ENCODE measurements at regions not wholly inside any gene's neighbourhood (a gene's known extent, or its start where the extent isn't known, plus 50 kb on each side); places are given as distances from the start of the nearest gene placed in this dataset.
A peak's percentile ranks its signal among the peaks of the same experiment; 100 is the strongest.

DNA sequence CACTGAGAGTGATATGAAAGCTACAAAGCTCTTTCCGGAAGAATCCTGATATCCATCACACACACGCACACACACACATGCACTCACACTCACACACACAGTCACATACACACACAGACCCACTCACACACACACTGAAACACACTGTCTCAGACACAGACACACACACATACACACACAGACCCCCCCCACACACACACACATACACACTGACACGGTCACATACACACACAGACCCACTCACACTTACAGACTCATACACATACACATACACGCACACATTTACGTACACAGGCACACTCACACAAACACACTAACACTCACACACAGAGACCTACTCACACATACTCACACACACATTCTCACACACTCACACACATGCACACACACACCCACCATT, 58.6 kb downstream of the LIG4 start:
- DNase-seq: no peak

DNA sequence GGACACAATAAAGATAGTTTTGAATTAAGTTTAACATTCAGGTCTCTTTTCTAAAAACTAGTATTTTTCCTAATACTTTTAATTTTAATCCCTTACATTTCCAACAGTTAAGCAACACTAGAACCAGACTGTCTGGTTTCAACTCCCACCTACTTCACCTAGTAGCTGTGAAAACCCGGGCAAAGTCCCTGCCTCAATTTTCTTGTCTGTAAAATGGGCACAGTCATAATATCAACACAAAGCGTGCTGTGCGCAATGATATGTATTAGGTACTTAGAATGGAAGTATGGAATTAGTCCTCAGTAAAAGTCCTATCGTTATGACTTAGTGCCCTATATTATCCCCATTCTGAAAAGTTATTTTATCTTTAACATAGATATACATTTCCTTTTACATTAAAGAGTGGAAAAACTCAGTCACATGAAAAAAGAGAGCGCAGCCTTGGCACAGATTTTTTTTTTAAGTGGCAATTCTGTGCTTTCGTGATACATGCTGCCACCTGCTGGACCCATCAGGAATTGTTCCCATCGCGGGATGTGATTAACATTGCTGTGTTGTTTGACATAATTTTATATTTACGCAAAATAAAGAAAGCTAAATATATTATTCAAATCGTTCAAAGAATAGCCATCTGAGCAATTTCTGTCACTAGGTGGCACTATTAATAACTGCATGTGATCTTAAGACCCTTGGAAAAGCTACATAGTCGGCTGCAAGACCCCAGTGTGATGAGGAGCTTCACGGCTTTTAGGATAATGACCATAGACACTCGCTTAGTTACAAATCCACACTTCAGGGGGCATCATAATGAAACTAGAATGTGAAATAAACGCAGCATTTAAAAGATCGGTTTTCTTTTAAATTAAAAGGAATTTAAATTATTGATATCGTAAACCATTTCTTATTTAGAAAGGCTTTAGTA, 59.9 kb downstream of the LIG4 start:
- DNase-seq: peak; percentile 27

DNA sequence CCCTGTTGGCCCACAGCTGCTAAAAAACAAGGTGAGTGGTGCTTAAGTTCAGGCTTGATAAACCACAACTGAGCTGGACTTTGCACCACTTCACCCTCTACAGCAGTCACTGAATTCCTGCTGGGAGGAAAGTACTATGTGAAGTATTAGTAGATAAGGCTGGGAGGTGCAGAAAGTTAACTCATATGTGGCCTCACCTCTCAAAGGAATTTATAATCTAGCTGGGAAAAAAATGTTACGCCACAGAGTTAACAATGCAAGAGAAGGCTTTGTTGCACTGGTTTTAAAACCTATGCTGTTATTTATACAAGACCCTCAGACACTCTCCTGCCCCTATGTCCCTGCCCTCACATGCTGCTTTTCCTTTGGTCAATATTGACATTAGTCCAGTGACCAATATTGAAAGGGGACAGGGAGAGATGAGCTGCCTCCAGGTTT, 60.9 kb downstream of the LIG4 start:
- DNase-seq: no peak

DNA sequence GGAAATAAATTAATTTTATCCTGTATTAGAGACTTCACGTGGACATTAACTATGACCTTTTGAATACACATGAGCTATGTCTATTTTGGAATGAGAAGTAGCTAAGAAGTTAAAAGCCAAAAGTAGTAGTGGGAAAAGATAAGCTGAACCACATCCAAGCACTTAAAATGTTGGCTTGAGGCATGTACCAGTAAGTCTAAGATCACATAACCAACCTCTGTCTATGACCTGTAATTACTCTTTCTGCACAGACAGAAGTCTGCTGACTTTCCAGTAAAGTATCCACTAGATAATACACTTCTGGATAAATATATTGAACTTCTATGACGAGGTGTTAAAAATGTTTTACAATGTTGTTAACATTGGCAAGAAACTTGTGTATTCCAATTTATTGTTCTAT, 68.7 kb downstream of the LIG4 start:
- DNase-seq: no peak

DNA sequence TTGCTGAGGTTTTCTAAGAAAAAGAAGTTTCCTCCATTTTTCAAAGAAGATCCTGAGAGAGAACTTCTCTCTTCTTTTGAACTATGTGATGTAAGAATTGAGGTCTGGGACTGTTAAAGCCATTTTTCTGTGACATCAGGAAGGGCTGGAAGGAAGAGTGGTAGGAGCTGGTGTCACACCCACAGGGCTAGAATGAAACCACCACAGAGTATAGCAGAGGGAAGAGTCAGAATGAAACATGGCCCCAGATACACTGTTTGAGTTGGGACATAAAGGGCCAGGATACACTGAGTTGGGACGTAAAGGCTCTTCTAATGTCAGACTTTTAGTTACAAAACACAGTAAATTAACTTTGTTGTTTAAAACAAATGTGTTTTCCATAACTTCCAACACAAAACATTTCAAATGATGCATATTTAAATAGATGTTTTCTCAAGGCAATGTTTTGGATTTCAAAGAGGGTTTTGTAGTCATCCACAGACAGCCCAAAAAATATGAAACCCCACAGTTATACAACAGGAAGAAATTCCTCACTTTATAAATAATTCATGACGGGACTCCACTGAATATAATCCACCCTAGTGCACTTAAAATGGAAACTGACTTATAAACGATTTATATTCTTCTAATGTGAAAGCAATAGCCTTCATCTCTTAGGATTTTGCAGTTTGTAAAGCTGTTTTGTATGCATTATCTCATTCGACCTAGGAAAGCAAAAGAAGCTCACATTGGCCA, 72.5 kb downstream of the LIG4 start:
- DNase-seq: no peak

DNA sequence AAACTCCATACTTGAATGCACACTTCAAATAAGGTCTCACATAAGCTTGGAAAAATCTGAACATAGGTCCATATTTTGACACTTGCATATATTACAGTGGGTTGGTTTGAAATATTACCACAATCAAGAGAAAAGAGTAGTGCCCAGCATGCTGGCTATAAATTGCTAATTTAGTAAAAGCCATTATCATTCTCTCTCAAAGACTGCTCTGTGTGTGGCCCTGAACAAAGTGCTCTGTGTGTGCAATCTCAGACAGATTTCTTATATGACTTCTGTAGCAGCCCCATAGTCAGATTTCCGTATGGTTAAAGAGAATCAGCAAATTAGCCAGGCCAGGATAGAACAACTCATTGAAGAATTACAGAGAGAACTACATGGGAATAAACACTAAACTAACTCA, 78.2 kb downstream of the LIG4 start:
- no peak for DNase-seq

- DNase-seq: no peak
Observed at GRCh38 chr13:108127406-108127805, 87.9 kb downstream of the LIG4 start.

GRCh38 chr13:108126056-108126455, 89.3 kb downstream of the LIG4 start:
- no peak for DNase-seq

GRCh38 chr13:108121406-108121805, 93.9 kb downstream of the LIG4 start:
- DNase-seq: no peak

GRCh38 chr13:108120856-108121255, 94.5 kb downstream of the LIG4 start:
- no peak for DNase-seq

DNA sequence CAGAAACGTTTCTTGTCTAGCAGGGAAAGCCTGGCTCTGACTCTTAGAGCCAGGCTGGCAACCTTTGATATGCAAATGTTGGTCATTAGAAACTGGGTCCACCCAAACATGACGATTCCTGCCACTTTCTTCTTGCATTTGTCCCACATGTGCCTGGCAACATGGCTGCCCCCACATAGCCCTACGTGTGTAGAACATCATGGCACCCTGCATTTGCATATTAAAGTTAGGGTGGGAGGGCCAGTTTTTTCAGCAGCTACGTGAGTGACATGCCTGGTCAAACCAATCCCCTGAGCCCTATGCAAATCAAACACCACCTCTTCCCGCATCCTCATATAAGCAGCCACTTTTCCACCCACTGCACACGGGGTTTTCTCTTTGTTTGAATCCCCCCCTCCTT, 95.0 kb downstream of the LIG4 start:
- no peak for DNase-seq

GRCh38 chr13:108115738-108116137, 99.6 kb downstream of the LIG4 start:
- no peak for DNase-seq

DNA sequence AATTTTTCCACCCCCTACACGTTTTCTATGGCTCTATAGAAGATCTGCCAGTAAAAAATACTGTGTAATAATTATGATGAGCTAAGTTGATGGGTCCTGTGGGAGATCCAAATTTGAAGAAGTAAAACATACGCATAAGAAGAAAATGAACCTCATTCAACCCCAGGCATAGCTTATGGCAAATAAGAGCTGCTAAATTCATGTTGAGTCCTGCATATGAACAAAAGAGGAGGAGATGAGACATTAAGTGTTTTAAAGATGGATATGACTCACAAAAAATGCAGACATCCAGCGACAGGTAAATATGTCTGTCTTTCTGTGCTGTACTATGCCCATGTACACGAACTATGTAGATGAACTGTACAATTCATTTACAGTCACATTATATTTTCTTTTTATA, 101.9 kb downstream of the LIG4 start:
- DNase-seq: no peak

DNA sequence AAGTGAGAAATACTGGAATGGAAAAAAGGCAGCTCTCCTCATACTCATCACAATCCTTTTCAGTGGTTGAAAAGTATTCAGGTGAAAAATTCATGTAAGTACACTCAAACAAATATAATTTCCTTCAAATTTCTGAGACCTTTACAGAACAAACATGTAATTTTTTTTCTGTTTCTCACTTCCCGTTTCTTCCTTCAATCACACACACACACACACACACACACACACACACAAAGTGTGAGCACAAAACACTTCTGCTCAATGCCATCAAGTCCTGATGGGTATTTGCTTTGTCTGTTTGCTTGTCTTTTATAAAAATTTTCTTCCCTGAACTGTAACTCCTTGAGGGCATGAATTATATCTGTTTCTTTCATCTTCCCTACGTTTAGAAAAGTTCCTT, 110.6 kb downstream of the LIG4 start:
- DNase-seq: no peak

DNA sequence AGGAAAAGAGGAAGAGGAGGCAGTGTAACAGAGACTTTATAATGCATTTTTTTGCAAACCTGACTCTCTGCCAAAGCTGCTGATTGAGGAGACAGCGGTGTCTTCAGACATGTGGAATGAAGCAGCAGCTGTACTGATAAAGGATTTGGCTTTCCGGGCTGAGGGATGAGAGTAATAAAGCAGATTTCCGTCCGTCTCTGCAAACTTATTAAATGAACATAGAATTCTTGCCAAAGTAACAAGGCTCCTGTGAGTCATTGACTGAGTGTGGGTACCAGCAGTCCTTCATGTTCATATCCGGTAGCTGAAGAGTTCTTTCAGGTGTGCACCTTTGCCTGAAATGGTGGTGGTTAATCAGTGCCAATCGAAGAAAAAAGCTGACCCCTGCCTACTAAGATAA, 112.6 kb downstream of the LIG4 start:
- no peak for DNase-seq

- no peak for DNase-seq
Observed at GRCh38 chr13:108096301-108096915, 118.9 kb downstream of the LIG4 start.

DNA sequence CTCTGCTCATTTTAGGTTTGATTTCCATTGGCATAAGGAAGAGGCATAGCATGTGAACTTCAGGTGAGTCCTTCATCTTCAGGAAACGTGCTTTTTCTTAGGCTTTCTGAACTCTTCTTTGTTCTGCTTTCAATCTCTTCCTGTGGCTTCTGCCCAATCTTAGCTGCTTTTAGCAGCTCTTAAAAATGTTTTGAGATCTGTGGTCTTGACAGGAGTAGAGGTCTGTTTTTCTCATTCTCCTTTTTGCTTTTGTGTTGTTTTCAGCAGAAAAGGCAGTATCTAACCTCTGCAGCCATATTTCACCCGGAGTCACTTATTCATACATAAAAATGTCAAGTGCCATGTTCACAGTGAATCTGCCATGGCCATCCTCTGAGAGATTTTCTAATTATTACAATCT, 120.3 kb downstream of the LIG4 start:
- DNase-seq: no peak

DNA sequence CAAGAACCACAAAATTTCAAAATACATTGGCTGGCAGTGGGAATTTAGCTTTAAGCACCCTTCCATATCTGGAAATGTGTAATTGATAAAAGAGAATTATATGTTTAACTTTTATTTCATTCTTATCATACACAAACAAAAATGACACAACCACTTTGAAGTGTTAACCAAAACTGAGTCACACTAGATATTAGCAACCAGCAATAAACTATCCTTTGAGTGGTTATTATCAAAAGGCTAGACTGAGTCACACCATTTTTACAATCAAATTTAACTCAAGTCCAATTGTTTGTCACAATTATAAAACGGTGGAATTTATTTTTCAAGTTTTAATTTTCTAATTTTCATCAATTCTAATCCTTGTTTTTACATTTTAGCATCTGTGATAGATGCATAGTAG, 121.7 kb downstream of the LIG4 start:
- DNase-seq: no peak

GRCh38 chr13:108087810-108088209, 127.5 kb downstream of the LIG4 start:
- DNase-seq: no peak

- DNase-seq: no peak
Observed at GRCh38 chr13:108086678-108087077, 128.7 kb downstream of the LIG4 start.

GRCh38 chr13:108084840-108085239, 130.5 kb downstream of the LIG4 start:
- DNase-seq: no peak

DNA sequence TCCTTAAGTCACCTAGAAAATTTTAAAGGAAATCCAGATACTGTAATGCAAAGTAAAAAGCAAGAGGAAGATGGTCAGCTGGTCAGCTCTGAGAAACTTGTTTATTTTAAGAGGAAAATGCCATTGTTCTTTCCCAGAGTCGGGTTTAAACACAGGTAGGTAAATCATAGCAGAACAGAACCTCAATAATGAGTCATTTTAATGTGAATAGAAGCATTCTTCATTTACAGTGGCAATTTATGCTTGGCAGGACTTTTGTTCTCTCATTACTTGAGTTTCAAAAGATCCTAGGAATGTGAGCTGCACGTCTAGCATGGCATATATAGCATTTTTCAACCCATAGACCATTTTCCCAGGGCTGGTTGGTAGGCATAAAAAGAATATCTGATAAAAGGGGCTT, 132.3 kb downstream of the LIG4 start:
- no peak for DNase-seq

- no peak for DNase-seq
Observed at GRCh38 chr13:108082481-108082880, 132.9 kb downstream of the LIG4 start.

DNA sequence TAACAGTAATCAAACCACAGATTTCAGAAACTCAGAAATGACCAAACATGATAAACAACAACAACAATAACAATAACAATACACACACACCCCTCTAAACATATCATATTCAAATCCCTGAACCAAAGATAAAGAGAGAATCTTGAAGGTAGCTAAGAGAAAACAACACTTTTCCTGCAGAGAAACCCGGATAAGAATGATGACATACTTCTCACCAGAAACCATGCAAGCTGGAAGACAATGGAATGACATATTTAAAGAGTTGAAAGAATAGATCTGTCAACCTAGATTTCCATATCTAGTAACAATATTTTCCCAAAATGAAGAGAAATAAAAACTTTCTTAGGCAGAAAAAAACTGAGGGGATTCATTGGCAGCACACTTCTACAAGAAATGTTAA, 138.1 kb downstream of the LIG4 start:
- DNase-seq: no peak

Data from fibroblast of skin of right quadriceps (primary cell).